HG02610 (cell line): ENCODE measurements at regions not wholly inside any gene's neighbourhood (a gene's known extent, or its start where the extent isn't known, plus 50 kb on each side); places are given as distances from the start of the nearest gene placed in this dataset.
A peak's percentile ranks its signal among the peaks of the same experiment; 100 is the strongest.
"Not testable (repeated sequence)": the region's sequence is repeated elsewhere in the genome, so short reads cannot be mapped to it uniquely, and the experiment has no call there.

Experiments used
- ATAC-seq: cut with Tn5 transposase; IDR thresholded peaks from one replicate; pipeline ENCODE4 v1.9.1; 2021; ENCODE audit warnings: mild to moderate bottlenecking, moderate library complexity; ENCODE audit not compliant: unreplicated experiment

- ATAC-seq, result no peak
Observed at GRCh38 chr3:153437666-153438065, 275.6 kb downstream of the RAP2B start.

GRCh38 chr3:153438271-153438670 is 276.2 kb downstream of the RAP2B start:
- ATAC-seq, result no peak

GRCh38 chr3:153439780-153440179 is 277.8 kb downstream of the RAP2B start:
- ATAC-seq, result no peak

GRCh38 chr3:153440311-153440710 is 278.3 kb downstream of the RAP2B start:
- no peak for ATAC-seq

- no peak for ATAC-seq
Observed at GRCh38 chr3:153442386-153442785, 280.4 kb downstream of the RAP2B start.

GRCh38 chr3:153442799-153443487 is 280.9 kb downstream of the RAP2B start:
- ATAC-seq, result no peak

GRCh38 chr3:153443961-153444360 is 281.9 kb downstream of the RAP2B start:
- ATAC-seq, result no peak

GRCh38 chr3:153445817-153446216 is 283.8 kb downstream of the RAP2B start:
- no peak for ATAC-seq

GRCh38 chr3:153448151-153448829 is 286.3 kb downstream of the RAP2B start:
- ATAC-seq, result no peak

- no peak for ATAC-seq
Observed at GRCh38 chr3:153456833-153457545, 295.0 kb downstream of the RAP2B start.

GRCh38 chr3:153458881-153459280 is 296.9 kb downstream of the RAP2B start:
- ATAC-seq, result no peak

GRCh38 chr3:153462545-153462944 is 300.5 kb downstream of the RAP2B start:
- no peak for ATAC-seq

- peak; percentile 87 for ATAC-seq
Observed at GRCh38 chr3:153463895-153464294, 301.9 kb downstream of the RAP2B start.

- ATAC-seq, result no peak
Observed at GRCh38 chr3:153469162-153469561, 307.1 kb downstream of the RAP2B start.

GRCh38 chr3:153484842-153485241 is 322.8 kb downstream of the RAP2B start:
- no peak for ATAC-seq

GRCh38 chr3:153495422-153495821 is 333.4 kb downstream of the RAP2B start:
- ATAC-seq, result no peak

GRCh38 chr3:153502682-153503081 is 340.7 kb downstream of the RAP2B start:
- ATAC-seq, result no peak

GRCh38 chr3:153503873-153504272 is 341.8 kb downstream of the RAP2B start:
- no peak for ATAC-seq

GRCh38 chr3:153506205-153506604 is 344.2 kb downstream of the RAP2B start:
- not testable (repeated sequence) for ATAC-seq

- ATAC-seq, result not testable (repeated sequence)
Observed at GRCh38 chr3:153506686-153507085, 344.7 kb downstream of the RAP2B start.

- no peak for ATAC-seq
Observed at GRCh38 chr3:153513236-153513635, 351.2 kb downstream of the RAP2B start.

- no peak for ATAC-seq
Observed at GRCh38 chr3:153528473-153528872, 366.4 kb downstream of the RAP2B start.
